NB4 (cell line): ENCODE measurements at regions not wholly inside any gene's neighbourhood (a gene's known extent, or its start where the extent isn't known, plus 50 kb on each side); places are given as distances from the start of the nearest gene placed in this dataset.

Experiments used
- CTCF ChIP-seq: IDR thresholded peaks from one replicate; pipeline ENCODE4 v1.5.1; 2012; ENCODE audit warnings: low read depth, low read length
- POLR2A ChIP-seq: IDR thresholded peaks from 2 replicates; pipeline ENCODE4 v1.6.1; 2011; ENCODE audit warnings: mild to moderate bottlenecking; ENCODE audit not compliant: insufficient read length; ENCODE audit errors: extremely low read depth

- TF ChIP-seq CTCF: no peak
- TF ChIP-seq POLR2A: no peak
Measured at GRCh38 chr9:99459919-99460318, 237.8 kb downstream of the SEC61B start.
